NCI-H2171 (cell line): ENCODE measurements at regions not wholly inside any gene's neighbourhood (a gene's known extent, or its start where the extent isn't known, plus 50 kb on each side); places are given as distances from the start of the nearest gene placed in this dataset.

Source experiments
- DNase-seq: peaks from one replicate; lab custom pipeline; 2025; lab: John Stamatoyannopoulos, UW

GRCh38 chr7:112882991-112883390 is 92.8 kb upstream of the TMEM168 start:
- DNase-seq: no peak

DNA sequence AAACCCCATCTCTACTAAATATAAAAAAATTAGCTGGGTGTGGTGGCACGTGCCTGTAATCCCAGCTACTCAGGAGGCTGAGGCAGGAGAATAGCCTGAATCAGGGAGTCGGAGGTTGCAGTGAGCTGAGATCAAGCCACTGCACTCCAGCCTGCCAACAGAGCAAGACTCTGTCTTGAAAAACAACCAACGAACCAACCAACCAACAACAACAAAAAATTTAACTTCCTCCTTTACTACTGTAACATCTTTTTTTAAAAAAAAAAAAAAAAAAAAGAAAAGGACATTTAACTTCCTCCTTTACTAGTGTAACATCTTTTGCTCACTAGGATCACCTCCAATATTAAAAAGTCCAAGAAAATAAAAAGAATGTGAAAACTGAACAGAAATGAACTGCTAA is 92.3 kb upstream of the TMEM168 start:
- no peak for DNase-seq

DNA sequence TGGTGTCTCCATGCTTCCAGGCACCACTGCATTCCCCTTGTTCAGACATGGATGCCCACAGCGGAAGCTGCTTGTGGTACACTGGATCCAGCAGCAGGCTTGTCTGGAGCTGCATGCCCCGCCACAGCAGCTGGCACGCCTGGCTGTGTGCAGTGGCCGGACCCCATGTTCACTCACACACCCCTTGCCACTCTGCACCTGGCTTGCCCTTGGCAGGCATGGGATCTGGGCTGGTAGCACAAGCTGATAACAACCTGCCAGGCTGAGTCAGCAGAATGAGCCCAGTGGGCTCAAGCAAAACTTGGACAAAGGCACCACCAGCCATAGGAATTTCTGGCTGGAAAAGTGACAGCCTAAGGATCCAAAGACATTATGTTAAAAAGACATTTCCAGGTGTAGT is 91.8 kb upstream of the TMEM168 start:
- no peak for DNase-seq

DNA sequence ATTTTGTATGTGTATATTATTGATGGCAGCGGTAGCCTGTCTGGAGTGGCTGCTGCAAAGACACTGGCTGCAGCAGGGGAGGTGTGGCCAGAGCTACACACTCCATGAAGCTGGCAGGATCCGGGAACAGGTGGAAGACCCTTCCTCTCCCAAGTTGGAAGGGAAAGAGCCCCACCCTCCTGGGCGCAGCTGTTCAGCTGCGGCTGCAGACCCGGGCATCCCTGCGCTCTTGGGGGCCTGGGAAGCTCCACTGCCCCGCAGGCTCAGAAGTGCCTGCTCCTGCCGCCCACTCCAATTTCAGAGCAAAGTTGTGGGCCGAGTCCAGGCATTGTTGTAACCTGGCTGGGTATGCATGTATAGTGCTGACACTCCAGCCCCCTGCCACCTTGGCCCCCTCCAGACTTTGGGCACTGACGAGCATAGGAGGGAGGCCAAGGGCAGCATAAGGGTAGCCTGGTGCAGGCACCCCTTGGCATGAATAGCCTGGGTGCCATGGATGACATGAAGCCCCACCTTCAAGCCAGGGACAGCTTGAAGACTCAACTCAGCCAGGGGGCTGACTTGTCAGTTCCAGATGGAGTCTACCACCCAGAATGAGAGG is 90.7 kb upstream of the TMEM168 start:
- DNase-seq: no peak

DNA sequence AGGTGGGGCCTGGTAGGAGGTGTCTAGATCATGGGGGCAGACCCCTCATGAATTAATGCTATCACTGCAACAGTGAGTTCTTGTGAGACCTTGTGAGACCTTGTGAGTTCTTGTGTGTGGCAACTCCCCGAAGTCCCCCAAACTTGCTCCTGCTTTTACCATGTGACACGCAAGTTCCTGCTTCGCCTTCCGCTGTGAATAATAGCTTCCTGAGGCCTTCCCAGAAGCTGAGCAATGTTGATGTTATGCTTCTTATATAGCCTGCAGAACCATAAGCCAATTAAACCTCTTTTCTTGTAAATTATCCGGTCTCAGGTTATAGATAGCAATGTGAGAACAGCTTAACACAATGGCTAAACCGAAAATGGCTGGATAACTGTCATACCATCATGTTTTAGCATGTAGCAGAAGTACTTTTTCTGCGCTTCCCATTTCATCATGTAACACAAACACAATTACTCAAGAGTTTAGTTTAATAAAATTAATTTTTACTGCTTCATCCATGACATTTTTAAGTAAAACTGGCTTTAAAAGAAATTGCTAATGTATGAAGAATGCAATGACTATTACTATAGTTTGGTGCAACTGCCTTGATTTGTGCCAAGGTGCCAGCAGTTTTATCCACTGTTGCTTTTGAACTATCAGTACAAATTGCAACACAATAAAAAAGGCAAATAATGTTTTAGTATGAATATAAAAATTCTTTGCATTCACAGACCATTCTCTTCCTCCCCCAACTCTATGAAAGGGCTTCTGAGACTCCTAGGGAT is 87.7 kb upstream of the TMEM168 start:
- DNase-seq: no peak

DNA sequence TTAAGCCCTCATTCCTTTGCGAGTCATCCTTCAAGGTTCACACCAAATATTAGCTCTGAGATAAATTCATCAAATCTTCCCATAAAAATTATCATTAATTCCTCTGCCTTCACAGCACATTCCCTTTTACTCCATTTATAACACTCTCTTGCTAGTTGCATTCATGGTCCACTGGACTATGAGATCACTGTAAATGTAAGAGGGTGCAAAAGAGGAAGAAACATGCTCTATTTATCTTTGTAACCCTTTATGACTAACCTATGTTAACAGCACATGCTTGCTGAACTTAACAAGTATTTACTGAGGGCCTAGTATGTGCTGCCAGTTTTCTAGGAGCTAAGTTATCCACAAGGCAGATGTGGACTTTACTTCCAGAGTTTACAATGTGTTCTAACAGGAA is 86.7 kb upstream of the TMEM168 start:
- DNase-seq: no peak

DNA sequence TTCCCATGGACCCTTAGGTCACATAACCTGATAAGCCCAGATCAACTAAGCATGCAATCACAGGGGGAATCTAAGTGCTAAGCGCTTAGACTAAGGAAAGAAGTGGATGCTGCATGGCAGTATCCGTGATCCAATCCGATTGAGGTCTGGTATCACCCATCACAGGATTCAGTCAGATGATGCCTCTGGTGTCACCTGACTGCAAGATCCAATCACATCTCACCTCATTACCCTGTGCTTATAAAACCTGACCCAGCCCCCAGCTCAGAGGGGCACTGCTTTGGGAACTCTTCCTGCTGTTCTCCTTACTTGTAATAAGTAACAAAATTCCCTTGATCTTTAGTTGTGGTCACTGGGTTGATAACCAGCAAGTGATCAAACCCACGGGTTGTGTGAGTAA is 84.7 kb upstream of the TMEM168 start:
- no peak for DNase-seq

- no peak for DNase-seq
Measured at GRCh38 chr7:112873831-112874553, 83.8 kb upstream of the TMEM168 start.

DNA sequence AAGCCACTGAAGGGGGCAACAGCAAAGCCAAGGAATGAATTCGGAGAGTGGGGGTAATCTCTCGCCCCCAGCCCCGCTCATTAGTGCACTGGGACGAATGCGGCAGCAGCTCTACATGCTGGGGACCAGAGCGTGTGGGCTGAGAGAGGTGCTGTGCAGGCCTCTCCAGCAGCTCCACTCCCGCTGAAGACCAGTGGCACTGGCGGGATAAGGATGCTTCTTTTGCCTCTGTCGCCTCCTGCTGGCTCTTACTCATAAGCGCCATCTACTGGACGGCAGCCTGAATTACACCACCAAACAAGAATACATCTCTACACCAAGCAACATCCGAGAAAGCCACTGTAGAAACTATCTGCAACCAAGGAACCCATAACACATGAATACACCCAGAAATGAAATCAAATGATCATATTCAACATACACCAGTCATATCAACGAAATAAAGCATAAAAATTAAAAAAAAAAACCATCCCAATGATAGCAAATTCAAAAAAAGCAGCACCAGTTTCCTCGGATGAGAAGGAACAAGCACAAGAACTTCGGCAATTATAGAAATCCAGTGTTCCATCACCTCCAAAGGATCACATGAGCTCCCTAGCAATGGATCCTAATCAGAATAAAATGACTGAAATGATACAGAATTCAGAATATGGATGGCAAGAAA is 79.0 kb upstream of the TMEM168 start:
- peak; percentile 1 for DNase-seq

GRCh38 chr7:112868609-112869008 is 78.4 kb upstream of the TMEM168 start:
- DNase-seq: no peak

DNA sequence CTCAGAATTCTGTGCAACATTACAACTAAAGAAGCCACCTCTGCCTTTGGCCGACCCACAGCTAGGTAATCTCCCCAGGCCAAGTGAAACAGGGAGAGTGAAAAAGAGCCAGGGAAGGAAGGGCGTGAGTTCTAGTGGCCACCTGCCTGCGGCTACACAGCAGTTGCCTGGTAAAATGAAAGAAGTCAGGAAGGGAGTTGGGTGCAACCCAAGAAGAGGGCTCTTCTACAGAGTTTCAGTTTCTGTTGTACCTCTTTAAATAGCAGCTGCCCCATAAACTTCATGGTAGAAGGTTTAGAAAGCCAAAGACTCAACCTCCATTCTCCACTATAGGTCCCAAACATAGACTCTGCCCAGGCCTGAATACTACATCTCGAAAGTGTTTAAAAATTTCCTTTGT is 76.2 kb upstream of the TMEM168 start:
- DNase-seq: no peak

GRCh38 chr7:112864380-112864779 is 74.2 kb upstream of the TMEM168 start:
- DNase-seq: no peak

- no peak for DNase-seq
Measured at GRCh38 chr7:112858838-112859237, 68.6 kb upstream of the TMEM168 start.

DNA sequence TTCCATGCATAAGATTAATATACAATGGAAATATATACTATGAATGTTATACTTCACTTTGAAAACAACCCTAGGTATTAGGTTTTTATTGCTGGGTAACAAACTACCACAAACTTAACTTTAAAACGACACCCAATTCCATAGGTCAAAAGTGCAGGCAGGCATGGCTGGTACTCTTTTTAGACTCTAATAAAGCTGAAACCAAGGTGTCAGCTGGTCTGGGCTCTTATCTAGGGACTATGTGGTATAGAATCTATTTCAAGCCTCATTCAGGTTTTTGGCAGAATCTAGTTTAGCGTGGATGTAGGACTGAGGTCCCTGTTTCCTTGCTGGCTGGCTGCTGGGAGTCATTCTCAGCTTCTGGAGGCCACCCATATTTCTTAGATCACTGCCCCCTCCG is 65.0 kb upstream of the TMEM168 start:
- DNase-seq: no peak

DNA sequence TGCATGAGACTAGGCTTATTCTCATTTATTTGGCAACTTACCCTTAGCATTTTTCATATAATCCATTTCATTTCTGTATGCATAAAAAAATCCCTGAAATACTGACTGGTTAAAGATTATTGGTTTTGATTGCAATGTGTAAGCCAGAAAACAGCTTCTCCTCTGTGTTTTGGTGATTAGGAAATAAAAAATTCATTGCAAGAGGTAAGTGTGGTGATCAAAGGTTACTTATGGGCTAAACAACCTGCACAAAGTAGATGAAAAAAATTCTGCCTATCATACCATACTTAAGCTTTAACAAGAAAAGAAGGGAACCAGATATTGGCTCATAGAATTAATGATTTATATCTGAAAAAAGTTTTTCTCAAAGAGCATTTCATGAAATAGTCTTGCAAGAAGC is 64.0 kb upstream of the TMEM168 start:
- DNase-seq: no peak

DNA sequence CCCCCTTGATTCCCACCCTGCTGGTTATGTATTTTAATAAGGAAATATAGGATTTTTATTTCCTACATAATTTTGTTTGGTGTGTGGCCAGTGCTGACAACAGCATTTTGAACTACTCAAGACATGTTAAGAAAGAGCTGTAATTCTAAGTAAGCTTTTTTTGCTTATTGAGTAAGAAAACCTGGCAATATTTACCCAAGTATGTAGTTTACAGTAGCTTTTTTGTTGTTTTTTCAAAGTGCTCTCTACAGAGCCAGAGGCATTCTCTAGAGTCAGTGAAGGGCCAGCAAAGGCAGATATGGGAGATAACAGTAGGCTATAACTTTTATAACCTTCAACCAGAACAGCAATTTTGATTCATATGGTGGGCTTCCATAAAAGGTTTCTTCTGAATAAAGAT is 63.2 kb upstream of the TMEM168 start:
- DNase-seq: no peak

DNA sequence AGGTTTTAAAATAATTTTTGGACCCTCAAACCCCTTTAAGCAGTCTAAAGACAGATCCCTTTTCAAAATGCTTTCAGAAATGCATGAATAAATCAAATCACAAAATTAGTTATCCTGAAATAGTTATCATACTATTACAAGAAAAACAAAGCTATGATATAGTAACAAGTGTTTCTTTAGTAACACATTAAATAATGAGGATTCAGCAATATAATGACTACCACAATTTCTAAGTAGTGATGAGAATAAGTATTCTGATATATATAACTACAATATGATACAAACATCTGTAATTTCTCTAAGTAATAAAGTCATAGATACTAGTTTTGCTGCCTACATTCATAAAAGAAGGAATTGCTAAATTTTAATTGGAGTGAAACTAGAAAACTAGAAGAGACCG is 53.0 kb upstream of the TMEM168 start:
- no peak for DNase-seq
